EH (cell line): ENCODE measurements at regions not wholly inside any gene's neighbourhood (a gene's known extent, or its start where the extent isn't known, plus 50 kb on each side); places are given as distances from the start of the nearest gene placed in this dataset.
A peak's percentile ranks its signal among the peaks of the same experiment; 100 is the strongest.
"Not testable (repeated sequence)": the region's sequence is repeated elsewhere in the genome, so short reads cannot be mapped to it uniquely, and the experiment has no call there.

Experiments used
- DNase-seq: peaks from one replicate; pipeline ENCODE4 v3.0.0-alpha.2; 2015; ENCODE audit warnings: low read depth

- DNase-seq, result no peak
Measured at GRCh38 chr7:51450541-51450940, 133.9 kb upstream of the COBL start.

GRCh38 chr7:51446785-51447184 is 130.2 kb upstream of the COBL start:
- no peak for DNase-seq

GRCh38 chr7:51446356-51446755 is 129.7 kb upstream of the COBL start:
- no peak for DNase-seq

GRCh38 chr7:51444936-51445335 is 128.3 kb upstream of the COBL start:
- no peak for DNase-seq

GRCh38 chr7:51430480-51431086 is 114.0 kb upstream of the COBL start:
- DNase-seq, result peak; percentile 31

- DNase-seq, result no peak
Measured at GRCh38 chr7:51428217-51428887, 111.7 kb upstream of the COBL start.

GRCh38 chr7:51426163-51426562 is 109.6 kb upstream of the COBL start:
- no peak for DNase-seq

- not testable (repeated sequence) for DNase-seq
Measured at GRCh38 chr7:51409934-51410333, 93.3 kb upstream of the COBL start.

- not testable (repeated sequence) for DNase-seq
Measured at GRCh38 chr7:51397608-51398007, 81.0 kb upstream of the COBL start.

- not testable (repeated sequence) for DNase-seq
Measured at GRCh38 chr7:51393003-51393402, 76.4 kb upstream of the COBL start.

- DNase-seq, result not testable (repeated sequence)
Measured at GRCh38 chr7:51389952-51390351, 73.3 kb upstream of the COBL start.

- DNase-seq, result not testable (repeated sequence)
Measured at GRCh38 chr7:51389216-51389812, 72.7 kb upstream of the COBL start.

GRCh38 chr7:51388241-51388640 is 71.6 kb upstream of the COBL start:
- not testable (repeated sequence) for DNase-seq

GRCh38 chr7:51386806-51387568 is 70.4 kb upstream of the COBL start:
- DNase-seq, result not testable (repeated sequence)

- not testable (repeated sequence) for DNase-seq
Measured at GRCh38 chr7:51386184-51386583, 69.6 kb upstream of the COBL start.

GRCh38 chr7:51382243-51382642 is 65.6 kb upstream of the COBL start:
- not testable (repeated sequence) for DNase-seq

GRCh38 chr7:51376420-51377092 is 59.9 kb upstream of the COBL start:
- DNase-seq, result peak; percentile 2

GRCh38 chr7:51374936-51375335 is 58.3 kb upstream of the COBL start:
- no peak for DNase-seq

GRCh38 chr7:51373607-51374006 is 57.0 kb upstream of the COBL start:
- not testable (repeated sequence) for DNase-seq

GRCh38 chr7:51369746-51370145 is 53.1 kb upstream of the COBL start:
- no peak for DNase-seq

GRCh38 chr7:51369228-51369627 is 52.6 kb upstream of the COBL start:
- not testable (repeated sequence) for DNase-seq

- DNase-seq, result no peak
Measured at GRCh38 chr7:51368334-51368733, 51.7 kb upstream of the COBL start.
